ENCODE measurements at regions not wholly inside any gene's neighbourhood (a gene's known extent, or its start where the extent isn't known, plus 50 kb on each side); places are given as distances from the start of the nearest gene placed in this dataset.

- no peaks in the 10 kb centered on the region for H3K27me3 ChIP-seq
- H3K27ac ChIP-seq, result no peak overlapping the region
- no peaks in the 10 kb centered on the region for H3K4me1 ChIP-seq
- no peak for DNase-seq (ENCODE audit: low spot score in 2 of 2)
- intact Hi-C loops (cut with DNase I; ENCODE audit: low total_unique reads), result no loop called here
- no peaks in the 10 kb centered on the region for H3K36me3 ChIP-seq
- no peak overlapping the region for H3K4me3 ChIP-seq
- TF ChIP-seq POLR2A (IDR thresholded peaks at IDR 0.05), result no peak
- H3K9me3 ChIP-seq, result no peaks in the 10 kb centered on the region
These were observed 184.6 kb upstream of the PZP start for GRCh38 chr12:9392842-9393241.

- H3K4me3 ChIP-seq, result no peak overlapping the region
- H3K27ac ChIP-seq, result no peak overlapping the region
- H3K27me3 ChIP-seq, result no peaks in the 10 kb centered on the region
- DNase-seq (ENCODE audit: low spot score in 2 of 2), result no peak
- TF ChIP-seq POLR2A (IDR thresholded peaks at IDR 0.05), result no peak
- TF ChIP-seq, protein P1, sequence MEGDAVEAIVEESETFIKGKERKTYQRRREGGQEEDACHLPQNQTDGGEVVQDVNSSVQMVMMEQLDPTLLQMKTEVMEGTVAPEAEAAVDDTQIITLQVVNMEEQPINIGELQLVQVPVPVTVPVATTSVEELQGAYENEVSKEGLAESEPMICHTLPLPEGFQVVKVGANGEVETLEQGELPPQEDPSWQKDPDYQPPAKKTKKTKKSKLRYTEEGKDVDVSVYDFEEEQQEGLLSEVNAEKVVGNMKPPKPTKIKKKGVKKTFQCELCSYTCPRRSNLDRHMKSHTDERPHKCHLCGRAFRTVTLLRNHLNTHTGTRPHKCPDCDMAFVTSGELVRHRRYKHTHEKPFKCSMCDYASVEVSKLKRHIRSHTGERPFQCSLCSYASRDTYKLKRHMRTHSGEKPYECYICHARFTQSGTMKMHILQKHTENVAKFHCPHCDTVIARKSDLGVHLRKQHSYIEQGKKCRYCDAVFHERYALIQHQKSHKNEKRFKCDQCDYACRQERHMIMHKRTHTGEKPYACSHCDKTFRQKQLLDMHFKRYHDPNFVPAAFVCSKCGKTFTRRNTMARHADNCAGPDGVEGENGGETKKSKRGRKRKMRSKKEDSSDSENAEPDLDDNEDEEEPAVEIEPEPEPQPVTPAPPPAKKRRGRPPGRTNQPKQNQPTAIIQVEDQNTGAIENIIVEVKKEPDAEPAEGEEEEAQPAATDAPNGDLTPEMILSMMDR (IDR thresholded peaks at IDR 0.05), result no peak
- TF ChIP-seq POLR2AphosphoS5 (IDR thresholded peaks at IDR 0.05), result no peak
- no peaks in the 10 kb centered on the region for H3K9me3 ChIP-seq
- H3K4me1 ChIP-seq, result no peaks in the 10 kb centered on the region
- intact Hi-C loops (cut with DNase I; ENCODE audit: low total_unique reads), result no loop called here
- H3K36me3 ChIP-seq, result no peaks in the 10 kb centered on the region
These were observed 183.6 kb upstream of the PZP start for GRCh38 chr12:9391815-9392214.

DNA sequence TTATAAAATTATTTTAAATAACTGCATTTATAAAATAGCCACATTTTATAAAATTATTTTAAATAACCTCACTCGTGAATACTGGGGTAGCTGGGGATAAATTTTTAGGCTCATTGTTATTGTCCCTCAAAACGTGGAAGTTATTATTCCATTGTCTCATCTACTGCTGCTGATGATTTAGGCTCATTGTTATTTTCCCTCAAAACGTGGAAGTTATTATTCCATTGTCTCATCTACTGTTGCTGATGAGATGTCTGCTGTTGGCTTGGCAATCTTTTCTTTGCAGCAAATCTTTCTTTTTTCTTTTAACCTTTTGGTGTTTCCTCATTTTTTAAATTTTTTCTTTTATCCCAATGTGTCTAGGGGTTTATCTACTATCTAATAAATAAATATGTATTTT is 182.6 kb upstream of the PZP start:
- H3K36me3 ChIP-seq, result no peaks in the 10 kb centered on the region
- no peaks in the 10 kb centered on the region for H3K4me1 ChIP-seq
- no peak overlapping the region for H3K4me3 ChIP-seq
- TF ChIP-seq, protein P1 (IDR thresholded peaks at IDR 0.05), result no peak
- TF ChIP-seq POLR2AphosphoS5 (IDR thresholded peaks at IDR 0.05) (no peak), POLR2A (IDR thresholded peaks at IDR 0.05) (no peak)
- DNase-seq (ENCODE audit: low spot score in 2 of 2), result no peak
- no peak overlapping the region for H3K27ac ChIP-seq
- H3K27me3 ChIP-seq, result no peaks in the 10 kb centered on the region
- no peaks in the 10 kb centered on the region for H3K9me3 ChIP-seq
- intact Hi-C loops (cut with DNase I; ENCODE audit: low total_unique reads), result no loop called here

- no peak overlapping the region for H3K4me3 ChIP-seq
- no peaks in the 10 kb centered on the region for H3K9me3 ChIP-seq
- TF ChIP-seq POLR2A (IDR thresholded peaks at IDR 0.05), result no peak
- TF ChIP-seq, protein P1 (IDR thresholded peaks at IDR 0.05), result no peak
- no peaks in the 10 kb centered on the region for H3K36me3 ChIP-seq
- H3K27ac ChIP-seq, result no peak overlapping the region
- intact Hi-C loops (cut with DNase I; ENCODE audit: low total_unique reads), result loop anchor here (10.0 kb wide), 1 partner anchor 855 kb away; no protein-coding TSS in a partner anchor
- H3K4me1 ChIP-seq, result no peaks in the 10 kb centered on the region
- no peak for DNase-seq (ENCODE audit: low spot score in 2 of 2)
- no peaks in the 10 kb centered on the region for H3K27me3 ChIP-seq
These were observed 181.6 kb upstream of the PZP start for GRCh38 chr12:9389796-9390195.

- Histone ChIP-seq H3K27ac (no peak overlapping the region), H3K4me3 (no peak overlapping the region), H3K4me1 (no peaks in the 10 kb centered on the region), H3K36me3 (no peaks in the 10 kb centered on the region), H3K9me3 (no peaks in the 10 kb centered on the region), H3K27me3 (no peaks in the 10 kb centered on the region)
- no peak for DNase-seq (ENCODE audit: low spot score in 2 of 2)
- TF ChIP-seq, protein P1 (IDR thresholded peaks at IDR 0.05), result no peak
- TF ChIP-seq POLR2AphosphoS5 (IDR thresholded peaks at IDR 0.05) (no peak), POLR2A (IDR thresholded peaks at IDR 0.05) (no peak)
- intact Hi-C loops (cut with DNase I; ENCODE audit: low total_unique reads), result loop anchor here (10.0 kb wide), 1 partner anchor 856 kb away; no protein-coding TSS in a partner anchor
These were observed 180.2 kb upstream of the PZP start for GRCh38 chr12:9388379-9388778.

DNA sequence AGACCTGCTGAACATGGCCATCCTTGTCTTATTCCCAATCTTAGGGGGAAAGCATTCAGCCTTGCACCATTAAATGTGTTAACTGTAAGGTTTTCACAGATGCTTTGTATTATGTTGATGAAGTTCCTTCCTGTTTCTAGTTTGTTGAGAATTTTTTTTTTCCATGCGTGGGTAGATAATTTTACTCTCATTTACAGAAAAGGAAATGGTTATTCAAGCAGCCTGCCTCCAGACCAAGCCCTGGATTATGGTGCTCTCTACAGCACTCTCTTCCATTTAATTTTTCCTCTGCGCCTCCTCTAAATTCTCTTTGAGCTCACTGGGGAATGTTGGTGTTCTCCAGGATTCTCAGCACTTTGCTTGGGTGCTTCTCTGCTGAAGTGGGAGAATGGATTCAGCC is 179.3 kb upstream of the PZP start:
- H3K9me3 ChIP-seq, result no peaks in the 10 kb centered on the region
- no peak overlapping the region for H3K4me3 ChIP-seq
- H3K36me3 ChIP-seq, result no peaks in the 10 kb centered on the region
- DNase-seq (ENCODE audit: low spot score in 2 of 2), result no peak
- H3K27ac ChIP-seq, result no peak overlapping the region
- TF ChIP-seq, protein P1 (IDR thresholded peaks at IDR 0.05), result no peak
- TF ChIP-seq POLR2AphosphoS5 (IDR thresholded peaks at IDR 0.05) (no peak), POLR2A (IDR thresholded peaks at IDR 0.05) (no peak)
- no peaks in the 10 kb centered on the region for H3K27me3 ChIP-seq
- H3K4me1 ChIP-seq, result no peaks in the 10 kb centered on the region
- intact Hi-C loops (cut with DNase I; ENCODE audit: low total_unique reads), result loop anchor here (10.0 kb wide), 1 partner anchor 857 kb away; no protein-coding TSS in a partner anchor
